K562 (cell line): ENCODE measurements at regions not wholly inside any gene's neighbourhood (a gene's known extent, or its start where the extent isn't known, plus 50 kb on each side); places are given as distances from the start of the nearest gene placed in this dataset.

Experiments
- CEBPB ChIP-seq: fragments of 450-650 bp; IDR thresholded peaks from 2 replicates; pipeline ENCODE4 v1.6.1; 2016; ENCODE audit warnings: missing genetic modification characterization, missing compliant biosample characterization
- EZH2 ChIP-seq: IDR thresholded peaks from 2 replicates; pipeline ENCODE4 v1.6.1; 2012; ENCODE audit warnings: low read depth, mild to moderate bottlenecking, inconsistent platforms, low read length, borderline replicate concordance
- KDM4B ChIP-seq, 2 experiments: fragments of 450-650 bp in 1 of 2; sonication (generic) in 1 of 2; IDR thresholded peaks; 2 replicates each; pipeline ENCODE4 v1.6.1; 2016 to 2017; ENCODE audit warnings: borderline replicate concordance in 2 of 2, antibody characterized with exemption in 1 of 2, low read depth in 1 of 2, mild to moderate bottlenecking in 1 of 2
- NR0B1 ChIP-seq: fragments of 450-650 bp; IDR thresholded peaks from one replicate; pipeline ENCODE4 v1.6.1; 2018; ENCODE audit warnings: mild to moderate bottlenecking, moderate library complexity; ENCODE audit not compliant: partially characterized antibody

GRCh38 chr1:10940451-10940804 is 72.0 kb upstream of the TARDBP start:
- no peak for TF ChIP-seq EZH2
- no peak for TF ChIP-seq CEBPB
- no peak for TF ChIP-seq NR0B1
- no peak for TF ChIP-seq KDM4B (IDR thresholded peaks at IDR 0.05; ENCODE audit: borderline replicate concordance in 2 of 2, low read depth in 1 of 2)
